ENCODE measurements at regions not wholly inside any gene's neighbourhood (a gene's known extent, or its start where the extent isn't known, plus 50 kb on each side); places are given as distances from the start of the nearest gene placed in this dataset.

GRCh38 chr18:60228609-60229595 is 143.7 kb downstream of the MC4R start:
- no peak overlapping the region for H3K4ac ChIP-seq (replicated peaks; ENCODE audit: insufficient read length, low read depth, low read length)
- no peak overlapping the region for H3K23ac ChIP-seq (ENCODE audit: insufficient read length)
- H3K9me3 ChIP-seq (ENCODE audit: insufficient read depth in 2 of 2, low read depth in 1 of 2, low read length in 1 of 2): no peaks in the 10 kb centered on the region
- no peaks in the 10 kb centered on the region for H3K23me2 ChIP-seq (ENCODE audit: low read depth, low read length)
- H4K91ac ChIP-seq (replicated peaks; ENCODE audit: insufficient read length, low read length): no peak overlapping the region
- H2BK20ac ChIP-seq (ENCODE audit: low read length): no peak overlapping the region
- H3K27ac ChIP-seq (ENCODE audit: low read depth, low read length): no peak overlapping the region
- H4K20me1 ChIP-seq (replicated peaks in 1 of 2; ENCODE audit: control insufficient read depth in 1 of 2, insufficient read depth in 2 of 2, low read length in 2 of 2): no peaks in the 10 kb centered on the region
- no peaks in the 10 kb centered on the region for H3K36me3 ChIP-seq (ENCODE audit: control insufficient read depth in 2 of 4, insufficient read depth in 4 of 4, low read length in 3 of 4)
- no peak overlapping the region for H2AK5ac ChIP-seq (ENCODE audit: low read depth, low read length)
- H3K56ac ChIP-seq (replicated peaks; ENCODE audit: insufficient read length, low read depth, low read length): no peak overlapping the region
- no peak overlapping the region for H3K4me2 ChIP-seq (ENCODE audit: insufficient read depth in 1 of 2, low read depth in 2 of 2, low read length in 2 of 2)
- no peak overlapping the region for H3K18ac ChIP-seq (ENCODE audit: extremely low read depth, low read length)
- H3K4me1 ChIP-seq (replicated peaks in 1 of 4; ENCODE audit: control insufficient read depth in 3 of 4, insufficient read depth in 4 of 4, low read length in 3 of 4): no peaks in the 10 kb centered on the region
- no peak overlapping the region for H3K4me3 ChIP-seq (ENCODE audit: extremely low read depth in 1 of 4, insufficient read depth in 2 of 4, low read depth in 3 of 4, low read length in 4 of 4)
- no peak overlapping the region for H4K5ac ChIP-seq (ENCODE audit: insufficient read length, low read depth, low read length)
- H3K9ac ChIP-seq (replicated peaks in 1 of 4; ENCODE audit: extremely low read depth in 1 of 4, low read depth in 3 of 4, low read length in 3 of 4): no peak overlapping the region
- no peaks in the 10 kb centered on the region for H3K27me3 ChIP-seq (replicated peaks in 1 of 4; ENCODE audit: control insufficient read depth in 3 of 4, extremely low read depth in 1 of 4, insufficient read depth in 3 of 4, low read length in 3 of 4)
- no peak overlapping the region for H2BK120ac ChIP-seq (replicated peaks; ENCODE audit: low read depth, low read length)
- ChIA-PET CTCF (ENCODE audit: partially characterized antibody) (interaction anchor here (0.6 to 1.3 kb wide), 3 partner anchors 13 to 520 kb away, joined by 3 to 5 read pairs (median 3); no protein-coding TSS in a partner anchor), POLR2A (ENCODE audit: partially characterized antibody) (no interaction called here)
- H3K79me1 ChIP-seq (ENCODE audit: low read depth, low read length): no peaks in the 10 kb centered on the region
- TF ChIP-seq SAP30 (IDR thresholded peaks at IDR 0.05; ENCODE audit: insufficient read depth, insufficient replicate concordance, low read length): no peak
- TF ChIP-seq POLR2AphosphoS5 (IDR thresholded peaks at IDR 0.05; ENCODE audit: low read depth, low read length): no peak
- TF ChIP-seq JUN (IDR thresholded peaks at IDR 0.05; ENCODE audit: low read depth, low read length): no peak
- no peak for TF ChIP-seq RNF2 (IDR thresholded peaks at IDR 0.05; ENCODE audit: borderline replicate concordance, low read depth, low read length, missing control alignments, poor library complexity, severe bottlenecking)
- TF ChIP-seq NRF1 (IDR thresholded peaks at IDR 0.05; ENCODE audit: low read depth, low read length): no peak
- H2BK5ac ChIP-seq (ENCODE audit: low read depth, low read length): no peak overlapping the region
- no peaks in the 10 kb centered on the region for H3K79me2 ChIP-seq (ENCODE audit: control insufficient read depth in 1 of 2, insufficient read depth in 2 of 2, low read length in 2 of 2)
- FAIRE-seq (no peak), DNase-seq (ENCODE audit: low read depth in 1 of 2, low spot score in 2 of 2) (no peak)
- H3K14ac ChIP-seq (ENCODE audit: insufficient read length): no peak overlapping the region
- H4K8ac ChIP-seq (ENCODE audit: extremely low read depth, insufficient read depth, low read length): no peak overlapping the region
- no peak overlapping the region for H2BK15ac ChIP-seq (ENCODE audit: low read length)
- 90% methylated on average over 8 of the region's 8 CpGs; no CpG with 5 or more reads in 1 of the 2 experiments for WGBS, 2 experiments (ENCODE audit: extremely low coverage in 1 of 2, insufficient coverage in 1 of 2, insufficient read length in 1 of 2, insufficient replicate concordance in 2 of 2, low coverage in 1 of 2, low lambda C conversion rate in 2 of 2, missing lambda C conversion rate in 1 of 2)
- H2BK12ac ChIP-seq (ENCODE audit: low read depth, low read length): no peak overlapping the region
- no peak overlapping the region for H2AFZ ChIP-seq (ENCODE audit: low read length)

All from H1 (cell line).